ENCODE measurements at regions not wholly inside any gene's neighbourhood (a gene's known extent, or its start where the extent isn't known, plus 50 kb on each side); places are given as distances from the start of the nearest gene placed in this dataset.

GRCh38 chr19:30791088-30791487, 418.9 kb downstream of the ZNF536 start:
- no peak for TF ChIP-seq POLR2AphosphoS5 (IDR thresholded peaks at IDR 0.05)
- TF ChIP-seq, protein P1, sequence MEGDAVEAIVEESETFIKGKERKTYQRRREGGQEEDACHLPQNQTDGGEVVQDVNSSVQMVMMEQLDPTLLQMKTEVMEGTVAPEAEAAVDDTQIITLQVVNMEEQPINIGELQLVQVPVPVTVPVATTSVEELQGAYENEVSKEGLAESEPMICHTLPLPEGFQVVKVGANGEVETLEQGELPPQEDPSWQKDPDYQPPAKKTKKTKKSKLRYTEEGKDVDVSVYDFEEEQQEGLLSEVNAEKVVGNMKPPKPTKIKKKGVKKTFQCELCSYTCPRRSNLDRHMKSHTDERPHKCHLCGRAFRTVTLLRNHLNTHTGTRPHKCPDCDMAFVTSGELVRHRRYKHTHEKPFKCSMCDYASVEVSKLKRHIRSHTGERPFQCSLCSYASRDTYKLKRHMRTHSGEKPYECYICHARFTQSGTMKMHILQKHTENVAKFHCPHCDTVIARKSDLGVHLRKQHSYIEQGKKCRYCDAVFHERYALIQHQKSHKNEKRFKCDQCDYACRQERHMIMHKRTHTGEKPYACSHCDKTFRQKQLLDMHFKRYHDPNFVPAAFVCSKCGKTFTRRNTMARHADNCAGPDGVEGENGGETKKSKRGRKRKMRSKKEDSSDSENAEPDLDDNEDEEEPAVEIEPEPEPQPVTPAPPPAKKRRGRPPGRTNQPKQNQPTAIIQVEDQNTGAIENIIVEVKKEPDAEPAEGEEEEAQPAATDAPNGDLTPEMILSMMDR (IDR thresholded peaks at IDR 0.05), result no peak
